ENCODE measurements at regions not wholly inside any gene's neighbourhood (a gene's known extent, or its start where the extent isn't known, plus 50 kb on each side); places are given as distances from the start of the nearest gene placed in this dataset.

GRCh38 chr13:34255711-34256110, 437.8 kb downstream of the RFC3 start:
- Mint-ChIP-seq H3K27me3 (ENCODE audit: insufficient read depth, unreplicated experiment) (peaks cover 3% of the 10 kb centered on the region), H3K27ac (ENCODE audit: unreplicated experiment) (no peak overlapping the region), H3K4me3 (ENCODE audit: unreplicated experiment) (no peak overlapping the region), H3K9me3 (ENCODE audit: unreplicated experiment) (no peaks in the 10 kb centered on the region), H3K4me1 (ENCODE audit: low read depth, unreplicated experiment) (peaks cover 18% of the 10 kb centered on the region), H3K36me3 (ENCODE audit: insufficient read depth, unreplicated experiment) (no peaks in the 10 kb centered on the region)
- no TSS peak for BruUV-seq (replicated peaks)
- intact Hi-C loops (cut with micrococcal nuclease; ENCODE audit: unreplicated experiment), result no loop called here
- ChIA-PET CTCF (no interaction called here), POLR2A (no interaction called here)
- no peaks in the 10 kb centered on the region for H3K36me3 ChIP-seq (ENCODE audit: control insufficient read depth, insufficient read depth, low read length)
- H3K9me3 ChIP-seq, result no peaks in the 10 kb centered on the region; the same call in 1 of the 2 replicates
- no peak overlapping the region for H3K4me3 ChIP-seq (ENCODE audit: low read depth, low read length)
- TF ChIP-seq CTCF (IDR thresholded peaks at IDR 0.05; ENCODE audit: insufficient read depth in 1 of 2, low read depth in 1 of 2, low read length in 1 of 2, severe bottlenecking in 1 of 2, unreplicated experiment in 1 of 2), result no peak
- DNase-seq, result no peak
- H3K27me3 ChIP-seq (replicated peaks; ENCODE audit: control insufficient read depth, insufficient read depth, low read length), result no peaks in the 10 kb centered on the region
- H3K4me1 ChIP-seq, result no peaks in the 10 kb centered on the region

GRCh38 chr13:34256236-34256635, 438.3 kb downstream of the RFC3 start:
- Histone ChIP-seq H3K27me3 (replicated peaks; ENCODE audit: control insufficient read depth, insufficient read depth, low read length) (no peaks in the 10 kb centered on the region), H3K9me3 (no peaks in the 10 kb centered on the region; the same call in 1 of the 2 replicates), H3K4me1 (no peaks in the 10 kb centered on the region), H3K36me3 (ENCODE audit: control insufficient read depth, insufficient read depth, low read length) (no peaks in the 10 kb centered on the region), H3K4me3 (ENCODE audit: low read depth, low read length) (no peak overlapping the region)
- Mint-ChIP-seq H3K9me3 (ENCODE audit: unreplicated experiment) (no peaks in the 10 kb centered on the region), H3K4me3 (ENCODE audit: unreplicated experiment) (no peak overlapping the region), H3K4me1 (ENCODE audit: low read depth, unreplicated experiment) (peaks cover 12% of the 10 kb centered on the region), H3K27ac (ENCODE audit: unreplicated experiment) (no peak overlapping the region), H3K36me3 (ENCODE audit: insufficient read depth, unreplicated experiment) (no peaks in the 10 kb centered on the region), H3K27me3 (ENCODE audit: insufficient read depth, unreplicated experiment) (peaks cover 3% of the 10 kb centered on the region)
- intact Hi-C loops (cut with micrococcal nuclease; ENCODE audit: unreplicated experiment), result no loop called here
- POLR2A ChIA-PET, result no interaction called here
- DNase-seq, result no peak
- CTCF ChIA-PET, result no interaction called here
- no TSS peak for BruUV-seq (replicated peaks)
- no peak for TF ChIP-seq CTCF (IDR thresholded peaks at IDR 0.05; ENCODE audit: insufficient read depth in 1 of 2, low read depth in 1 of 2, low read length in 1 of 2, severe bottlenecking in 1 of 2, unreplicated experiment in 1 of 2)

GRCh38 chr13:34257966-34258365, 440.0 kb downstream of the RFC3 start:
- peaks cover 11% of the 10 kb centered on the region for H3K4me1 Mint-ChIP-seq (ENCODE audit: low read depth, unreplicated experiment)

More at GRCh38 chr13:34257966-34258365, 440.0 kb downstream of the RFC3 start:
- no peaks in the 10 kb centered on the region; the same call in 1 of the 2 replicates for H3K9me3 ChIP-seq
- intact Hi-C loops (cut with micrococcal nuclease; ENCODE audit: unreplicated experiment), result no loop called here
- ChIA-PET CTCF (no interaction called here), POLR2A (no interaction called here)
- no peaks in the 10 kb centered on the region for H3K9me3 Mint-ChIP-seq (ENCODE audit: unreplicated experiment)
- no peak for TF ChIP-seq CTCF (IDR thresholded peaks at IDR 0.05; ENCODE audit: insufficient read depth in 1 of 2, low read depth in 1 of 2, low read length in 1 of 2, severe bottlenecking in 1 of 2, unreplicated experiment in 1 of 2)
- H3K27ac Mint-ChIP-seq (ENCODE audit: unreplicated experiment), result no peak overlapping the region
- H3K4me1 ChIP-seq, result no peaks in the 10 kb centered on the region
- H3K4me3 ChIP-seq (ENCODE audit: low read depth, low read length), result no peak overlapping the region
- no peak overlapping the region for H3K4me3 Mint-ChIP-seq (ENCODE audit: unreplicated experiment)
- no peak for DNase-seq
- H3K27me3 Mint-ChIP-seq (ENCODE audit: insufficient read depth, unreplicated experiment), result peaks cover 3% of the 10 kb centered on the region
- H3K36me3 Mint-ChIP-seq (ENCODE audit: insufficient read depth, unreplicated experiment), result no peaks in the 10 kb centered on the region
- H3K36me3 ChIP-seq (ENCODE audit: control insufficient read depth, insufficient read depth, low read length), result no peaks in the 10 kb centered on the region
- BruUV-seq (replicated peaks), result no TSS peak
- H3K27me3 ChIP-seq (replicated peaks; ENCODE audit: control insufficient read depth, insufficient read depth, low read length), result no peaks in the 10 kb centered on the region

Measured in Caco-2 (cell line).